Activated T-cell treated with anti-CD3 and anti-CD28 coated beads, Interleukin-2, amount 50 U/mL, for 72 hours (primary cell): ENCODE measurements at regions not wholly inside any gene's neighbourhood (a gene's known extent, or its start where the extent isn't known, plus 50 kb on each side); places are given as distances from the start of the nearest gene placed in this dataset.
"Not testable (repeated sequence)": the region's sequence is repeated elsewhere in the genome, so short reads cannot be mapped to it uniquely, and the experiment has no call there.

Source experiments
- ATAC-seq, 2 donors: fragments of 150-1000 bp; cut with Tn5 transposase; replicated peaks in 1 of 2; 2 replicates each; pipeline ENCODE4 v1.10.0; 2021; ENCODE audit warnings: moderate library complexity in 2 of 2, mild to moderate bottlenecking in 1 of 2
- DNase-seq, 2 donors: peaks; one replicate each; pipeline ENCODE4 v3.0.0; 2021 to 2022; ENCODE audit warnings: mixed read lengths in 1 of 2
- H3K27ac Mint-ChIP-seq: one replicate; pipeline ENCODE4 v1.8.0; 2022; ENCODE audit warnings: mild to moderate bottlenecking, moderate library complexity, mixed read lengths
- H3K27me3 Mint-ChIP-seq: one replicate; pipeline ENCODE4 v1.8.0; 2022; ENCODE audit warnings: low read depth, mixed read lengths
- H3K36me3 Mint-ChIP-seq, 2 donors: one replicate each; pipeline ENCODE4 v1.8.0; 2022; ENCODE audit warnings: mixed read lengths in 2 of 2, mild to moderate bottlenecking in 1 of 2; ENCODE audit not compliant: insufficient read depth in 2 of 2
- H3K4me1 Mint-ChIP-seq: one replicate; pipeline ENCODE4 v1.8.0; 2022; ENCODE audit warnings: low read depth, mixed read lengths
- H3K4me3 Mint-ChIP-seq, 2 donors: one replicate each; pipeline ENCODE4 v1.8.0; 2022; ENCODE audit warnings: mild to moderate bottlenecking in 2 of 2, mixed read lengths in 2 of 2, moderate library complexity in 2 of 2
- H3K9me3 Mint-ChIP-seq, 2 donors: one replicate each; pipeline ENCODE4 v1.8.0; 2022; ENCODE audit warnings: mixed read lengths in 2 of 2

DNA sequence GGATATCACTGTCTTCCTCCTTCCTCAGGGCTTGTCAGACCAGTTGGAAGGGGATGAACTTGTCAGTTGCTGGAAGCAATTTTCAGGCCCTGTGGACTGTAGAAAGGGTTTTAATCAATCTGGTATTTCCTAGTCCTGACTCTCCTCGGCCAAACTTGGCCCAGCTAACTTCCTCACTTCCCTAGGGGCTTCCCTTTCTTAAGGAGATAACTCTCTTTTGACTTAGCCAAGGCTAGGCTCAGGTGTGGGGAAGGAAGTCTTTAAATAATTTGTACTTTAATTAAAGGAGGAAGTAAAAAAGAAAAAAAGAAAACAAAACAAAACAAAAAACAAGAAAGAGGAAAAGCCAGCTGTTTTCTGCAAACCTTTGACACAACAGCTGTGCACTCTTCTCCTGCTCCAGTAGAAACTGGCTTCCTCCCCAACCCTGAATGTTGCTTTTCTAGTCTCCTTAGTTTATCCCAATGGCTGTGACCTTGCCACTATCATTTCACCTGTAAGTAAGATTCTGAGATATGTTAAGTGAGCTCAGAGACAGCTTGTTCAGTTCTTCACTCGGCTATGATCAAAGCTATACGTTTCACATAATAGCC lies 53.0 kb upstream of the ST3GAL6 start:
- no peaks in the 10 kb centered on the region for H3K9me3 Mint-ChIP-seq
- DNase-seq (no peak), ATAC-seq (no peak)
- no peak overlapping the region for H3K27ac Mint-ChIP-seq
- H3K4me3 Mint-ChIP-seq, result no peak overlapping the region
- H3K4me1 Mint-ChIP-seq, result no peaks in the 10 kb centered on the region
- no peaks in the 10 kb centered on the region for H3K36me3 Mint-ChIP-seq
- no peaks in the 10 kb centered on the region for H3K27me3 Mint-ChIP-seq

- ATAC-seq, result no peak
- no peak for DNase-seq
- no peaks in the 10 kb centered on the region for H3K4me1 Mint-ChIP-seq
Observed at GRCh38 chr3:98711426-98711825, 51.7 kb upstream of the ST3GAL6 start.

GRCh38 chr3:98712726-98713125 lies 50.4 kb upstream of the ST3GAL6 start:
- H3K4me1 Mint-ChIP-seq, result no peaks in the 10 kb centered on the region
- H3K36me3 Mint-ChIP-seq, result no peaks in the 10 kb centered on the region
- ATAC-seq (no peak), DNase-seq (no peak)
- no peaks in the 10 kb centered on the region for H3K27me3 Mint-ChIP-seq
- no peak overlapping the region for H3K4me3 Mint-ChIP-seq
- no peak overlapping the region for H3K27ac Mint-ChIP-seq
- H3K9me3 Mint-ChIP-seq, result no peaks in the 10 kb centered on the region

More at GRCh38 chr3:98711426-98711825, 51.7 kb upstream of the ST3GAL6 start:
- H3K27me3 Mint-ChIP-seq, result no peaks in the 10 kb centered on the region
- no peaks in the 10 kb centered on the region for H3K9me3 Mint-ChIP-seq
- H3K27ac Mint-ChIP-seq, result no peak overlapping the region
- no peaks in the 10 kb centered on the region for H3K36me3 Mint-ChIP-seq
- no peak overlapping the region for H3K4me3 Mint-ChIP-seq

- DNase-seq, H3K4me1 Mint-ChIP-seq, H3K27me3 Mint-ChIP-seq, H3K4me3 Mint-ChIP-seq, H3K36me3 Mint-ChIP-seq, H3K27ac Mint-ChIP-seq, H3K9me3 Mint-ChIP-seq, ATAC-seq: not testable (repeated sequence)
Observed at GRCh38 chr3:98713332-98713731, 49.8 kb upstream of the ST3GAL6 start.
